Inflammatory macrophage (primary cell): ENCODE measurements at regions not wholly inside any gene's neighbourhood (a gene's known extent, or its start where the extent isn't known, plus 50 kb on each side); places are given as distances from the start of the nearest gene placed in this dataset.
"Not testable (repeated sequence)": the region's sequence is repeated elsewhere in the genome, so short reads cannot be mapped to it uniquely, and the experiment has no call there.

Source experiments
- DNase-seq, 2 donors: peaks; one replicate each; pipeline ENCODE4 v3.0.0-alpha.2; 2020 to 2022

GRCh38 chr5:51802551-51803184, 419.4 kb downstream of the ISL1 start:
- no peak for DNase-seq

GRCh38 chr5:51806677-51807076, 423.4 kb downstream of the ISL1 start:
- no peak for DNase-seq

- no peak for DNase-seq
Measured at GRCh38 chr5:51810592-51810991, 427.3 kb downstream of the ISL1 start.

GRCh38 chr5:51811883-51812471, 428.7 kb downstream of the ISL1 start:
- no peak for DNase-seq

GRCh38 chr5:51814817-51815216, 431.6 kb downstream of the ISL1 start:
- DNase-seq = not testable (repeated sequence)

- no peak for DNase-seq
Measured at GRCh38 chr5:51816427-51816826, 433.2 kb downstream of the ISL1 start.

- no peak for DNase-seq
Measured at GRCh38 chr5:51821697-51822096, 438.4 kb downstream of the ISL1 start.

GRCh38 chr5:51829230-51829629, 446.0 kb downstream of the ISL1 start:
- no peak for DNase-seq

GRCh38 chr5:51829691-51830090, 446.4 kb downstream of the ISL1 start:
- no peak for DNase-seq

GRCh38 chr5:51832934-51833470, 449.8 kb downstream of the ISL1 start:
- no peak for DNase-seq

- no peak for DNase-seq
Measured at GRCh38 chr5:51838459-51838858, 455.2 kb downstream of the ISL1 start.

- DNase-seq = no peak
Measured at GRCh38 chr5:51843893-51844292, 460.6 kb downstream of the ISL1 start.

GRCh38 chr5:51846015-51846414, 462.8 kb downstream of the ISL1 start:
- DNase-seq = no peak

- no peak for DNase-seq
Measured at GRCh38 chr5:51859624-51860023, 476.4 kb downstream of the ISL1 start.

- no peak for DNase-seq
Measured at GRCh38 chr5:51860532-51861018, 477.3 kb downstream of the ISL1 start.

GRCh38 chr5:51872144-51872543, 488.9 kb downstream of the ISL1 start:
- no peak for DNase-seq

GRCh38 chr5:51881901-51882300, 498.7 kb downstream of the ISL1 start:
- DNase-seq = no peak

- DNase-seq = no peak
Measured at GRCh38 chr5:51882647-51883046, 499.4 kb downstream of the ISL1 start.

GRCh38 chr5:51889703-51890102, 506.5 kb downstream of the ISL1 start:
- DNase-seq = no peak

- no peak for DNase-seq
Measured at GRCh38 chr5:51890435-51891116, 507.3 kb downstream of the ISL1 start.

GRCh38 chr5:51892680-51893079, 509.4 kb downstream of the ISL1 start:
- no peak for DNase-seq

GRCh38 chr5:51895834-51896233, 512.6 kb downstream of the ISL1 start:
- DNase-seq = no peak

GRCh38 chr5:51902512-51902911, 519.3 kb downstream of the ISL1 start:
- DNase-seq = no peak

GRCh38 chr5:51908215-51908614, 525.0 kb downstream of the ISL1 start:
- no peak for DNase-seq
